OCI-LY1 (cell line): ENCODE measurements at regions not wholly inside any gene's neighbourhood (a gene's known extent, or its start where the extent isn't known, plus 50 kb on each side); places are given as distances from the start of the nearest gene placed in this dataset.

Source experiments
- H2AFZ ChIP-seq: fragments of 200-600 bp; sonication (generic), shearing (Covaris generic); 2 replicates; pipeline ENCODE4 v1.6.0; 2014; ENCODE audit warnings: antibody characterized with exemption, mild to moderate bottlenecking, low read length
- H3F3A ChIP-seq: fragments of 200-600 bp; sonication (generic), shearing (Covaris generic); 2 replicates; pipeline ENCODE4 v1.6.0; 2014; ENCODE audit warnings: mild to moderate bottlenecking, antibody characterized with exemption, low read length, moderate library complexity; ENCODE audit not compliant: insufficient read depth
- H3K27ac ChIP-seq: fragments of 200-600 bp; sonication (generic); 2 replicates; pipeline ENCODE4 v1.5.1; 2014; ENCODE audit warnings: low read length, mixed run types, mild to moderate bottlenecking, low read depth; ENCODE audit not compliant: poor library complexity, severe bottlenecking
- H3K27me3 ChIP-seq: fragments of 200-600 bp; sonication (generic); 2 replicates; pipeline ENCODE4 v1.6.0; 2014; ENCODE audit warnings: antibody characterized with exemption, mild to moderate bottlenecking, low read length, moderate library complexity; ENCODE audit not compliant: insufficient read depth
- H3K36me3 ChIP-seq: fragments of 200-600 bp; sonication (generic); 2 replicates; pipeline ENCODE4 v1.6.1; 2014; ENCODE audit warnings: mild to moderate bottlenecking, antibody characterized with exemption, low read length, moderate library complexity, mixed read lengths; ENCODE audit not compliant: insufficient read depth
- H3K4me1 ChIP-seq: fragments of 200-600 bp; sonication (generic); 2 replicates; pipeline ENCODE4 v1.5.1; 2014; ENCODE audit warnings: mild to moderate bottlenecking, low read length, moderate library complexity; ENCODE audit not compliant: insufficient read depth, severe bottlenecking
- H3K4me2 ChIP-seq: fragments of 200-600 bp; sonication (generic), shearing (Covaris generic); 2 replicates; pipeline ENCODE4 v1.6.1; 2014; ENCODE audit warnings: low read length
- H3K4me3 ChIP-seq: fragments of 200-600 bp; sonication (generic); 2 replicates; pipeline ENCODE4 v1.5.1; 2014; ENCODE audit warnings: low read length, low read depth, mild to moderate bottlenecking, mixed read lengths; ENCODE audit not compliant: poor library complexity, severe bottlenecking
- H3K79me2 ChIP-seq: fragments of 200-600 bp; shearing (Covaris generic); 2 replicates; pipeline ENCODE4 v1.6.1; 2016; ENCODE audit warnings: mixed run types, low read length, mixed read lengths; ENCODE audit not compliant: insufficient read depth
- H3K9ac ChIP-seq: fragments of 200-600 bp; sonication (generic), shearing (Covaris generic); 2 replicates; pipeline ENCODE4 v1.6.1; 2014; ENCODE audit warnings: mild to moderate bottlenecking, low read length, mixed read lengths
- H3K9me2 ChIP-seq: fragments of 200-600 bp; sonication (generic), shearing (Covaris generic); 2 replicates; pipeline ENCODE4 v1.6.1; 2014; ENCODE audit warnings: low read depth, mild to moderate bottlenecking, low read length, mixed read lengths
- H3K9me3 ChIP-seq: fragments of 200-600 bp; shearing (Covaris generic); 2 replicates; pipeline ENCODE4 v1.6.1; 2014; ENCODE audit warnings: low read length, mixed read lengths
- H4K20me1 ChIP-seq: fragments of 200-600 bp; sonication (generic), shearing (Covaris generic); 2 replicates; pipeline ENCODE4 v1.6.0; 2016; ENCODE audit warnings: mild to moderate bottlenecking, low read length; ENCODE audit not compliant: insufficient read depth
- EZH2 ChIP-seq: fragments of 200-600 bp; sonication (generic), shearing (Covaris generic); IDR thresholded peaks from 2 replicates; pipeline ENCODE4 v1.8.0; 2017; ENCODE audit warnings: borderline replicate concordance, mixed run types, mild to moderate bottlenecking, antibody characterized with exemption, low read length, moderate library complexity, mixed read lengths
- TF ChIP-seq, protein P1 (sequence below): fragments of 200-600 bp; sonication (generic), shearing (Covaris generic); IDR thresholded peaks from 2 replicates; pipeline ENCODE4 v1.5.1; 2017; ENCODE audit warnings: mild to moderate bottlenecking, antibody characterized with exemption, low read length, moderate library complexity, mixed read lengths

DNA sequence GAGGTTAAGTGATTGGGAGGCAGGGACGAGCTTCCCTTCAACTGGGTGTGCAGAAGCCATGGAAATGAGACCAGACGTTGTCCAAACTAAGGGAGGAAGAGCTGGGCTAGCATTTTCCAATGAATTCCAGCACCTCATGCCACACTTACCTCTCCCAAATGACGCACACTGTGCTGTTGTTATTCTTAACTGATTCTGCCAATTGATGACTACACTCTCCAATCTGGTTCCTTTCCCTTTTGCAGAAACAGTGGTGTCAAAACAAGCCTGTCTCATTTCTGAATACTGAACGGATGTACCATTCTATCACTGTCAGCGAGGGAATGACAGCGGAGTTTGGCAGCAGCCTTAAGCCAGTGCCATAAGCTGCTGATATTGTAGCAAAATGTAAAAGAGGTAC lies 380.5 kb upstream of the HNRNPA3 start:
- H3K9ac ChIP-seq, result no peak overlapping the region
- no peaks in the 10 kb centered on the region for H3F3A ChIP-seq
- no peaks in the 10 kb centered on the region for H3K9me2 ChIP-seq
- no peaks in the 10 kb centered on the region for H3K79me2 ChIP-seq
- no peaks in the 10 kb centered on the region for H3K4me1 ChIP-seq
- H2AFZ ChIP-seq, result no peak overlapping the region
- no peak overlapping the region for H3K27ac ChIP-seq
- no peak for TF ChIP-seq EZH2
- TF ChIP-seq, protein P1, sequence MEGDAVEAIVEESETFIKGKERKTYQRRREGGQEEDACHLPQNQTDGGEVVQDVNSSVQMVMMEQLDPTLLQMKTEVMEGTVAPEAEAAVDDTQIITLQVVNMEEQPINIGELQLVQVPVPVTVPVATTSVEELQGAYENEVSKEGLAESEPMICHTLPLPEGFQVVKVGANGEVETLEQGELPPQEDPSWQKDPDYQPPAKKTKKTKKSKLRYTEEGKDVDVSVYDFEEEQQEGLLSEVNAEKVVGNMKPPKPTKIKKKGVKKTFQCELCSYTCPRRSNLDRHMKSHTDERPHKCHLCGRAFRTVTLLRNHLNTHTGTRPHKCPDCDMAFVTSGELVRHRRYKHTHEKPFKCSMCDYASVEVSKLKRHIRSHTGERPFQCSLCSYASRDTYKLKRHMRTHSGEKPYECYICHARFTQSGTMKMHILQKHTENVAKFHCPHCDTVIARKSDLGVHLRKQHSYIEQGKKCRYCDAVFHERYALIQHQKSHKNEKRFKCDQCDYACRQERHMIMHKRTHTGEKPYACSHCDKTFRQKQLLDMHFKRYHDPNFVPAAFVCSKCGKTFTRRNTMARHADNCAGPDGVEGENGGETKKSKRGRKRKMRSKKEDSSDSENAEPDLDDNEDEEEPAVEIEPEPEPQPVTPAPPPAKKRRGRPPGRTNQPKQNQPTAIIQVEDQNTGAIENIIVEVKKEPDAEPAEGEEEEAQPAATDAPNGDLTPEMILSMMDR, result no peak
- no peaks in the 10 kb centered on the region for H3K9me3 ChIP-seq
- H3K4me2 ChIP-seq, result no peak overlapping the region
- no peaks in the 10 kb centered on the region for H3K36me3 ChIP-seq
- no peaks in the 10 kb centered on the region for H4K20me1 ChIP-seq
- no peak overlapping the region for H3K4me3 ChIP-seq
- no peaks in the 10 kb centered on the region for H3K27me3 ChIP-seq

DNA sequence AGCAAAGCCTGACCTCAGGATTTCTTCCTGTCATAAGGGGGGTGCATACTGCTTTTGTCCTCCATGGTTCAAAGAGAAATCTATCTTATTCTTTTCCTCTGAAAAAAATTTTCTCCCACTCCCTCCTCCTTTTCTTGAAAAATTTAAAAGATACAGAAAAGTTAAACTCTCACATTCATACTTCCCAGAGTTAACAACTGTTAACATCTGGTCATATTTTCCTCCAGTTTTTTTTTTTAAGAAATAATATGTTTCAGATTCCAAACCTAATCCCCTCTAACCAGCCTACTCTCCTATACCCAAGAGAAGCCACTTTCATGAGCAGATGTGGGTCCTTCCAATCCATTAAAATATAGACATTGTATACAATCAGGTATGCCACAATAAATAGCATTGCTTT lies 378.9 kb upstream of the HNRNPA3 start:
- Histone ChIP-seq H3K79me2 (no peaks in the 10 kb centered on the region), H3K4me2 (no peak overlapping the region), H3K9ac (no peak overlapping the region), H3F3A (no peaks in the 10 kb centered on the region), H3K36me3 (no peaks in the 10 kb centered on the region), H3K4me3 (no peak overlapping the region), H2AFZ (no peak overlapping the region), H3K4me1 (no peaks in the 10 kb centered on the region), H3K27ac (no peak overlapping the region), H3K27me3 (no peaks in the 10 kb centered on the region), H4K20me1 (no peaks in the 10 kb centered on the region), H3K9me2 (no peaks in the 10 kb centered on the region), H3K9me3 (no peaks in the 10 kb centered on the region)
- TF ChIP-seq EZH2, result no peak
- TF ChIP-seq, protein P1, result no peak

DNA sequence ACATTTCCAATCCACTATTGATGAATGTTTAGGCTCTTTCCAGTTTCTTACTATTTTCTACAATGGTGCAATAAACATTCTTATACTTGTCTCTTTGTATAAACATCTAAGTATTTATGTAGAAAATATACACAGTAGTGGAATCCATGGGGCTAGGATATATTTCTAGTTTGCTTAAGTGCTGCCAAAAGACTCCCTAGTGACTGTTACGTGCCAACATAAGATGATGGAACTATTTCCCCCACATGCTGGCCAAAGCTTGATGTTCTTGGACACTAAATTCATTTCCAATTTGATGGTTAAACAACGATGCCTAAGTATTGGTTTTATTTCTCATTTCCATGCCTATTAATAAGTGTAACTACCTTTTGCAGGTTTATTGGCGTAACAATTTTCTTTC lies 378.4 kb upstream of the HNRNPA3 start:
- Histone ChIP-seq H3K36me3 (no peaks in the 10 kb centered on the region), H3K4me2 (no peak overlapping the region), H3K9me3 (no peaks in the 10 kb centered on the region), H3K27ac (no peak overlapping the region), H3K9me2 (no peaks in the 10 kb centered on the region), H3K4me3 (no peak overlapping the region), H2AFZ (no peak overlapping the region), H3K79me2 (no peaks in the 10 kb centered on the region), H3K4me1 (no peaks in the 10 kb centered on the region), H4K20me1 (no peaks in the 10 kb centered on the region), H3K27me3 (no peaks in the 10 kb centered on the region), H3F3A (no peaks in the 10 kb centered on the region), H3K9ac (no peak overlapping the region)
- TF ChIP-seq, protein P1, result no peak
- no peak for TF ChIP-seq EZH2
